ENCODE measurements at regions not wholly inside any gene's neighbourhood (a gene's known extent, or its start where the extent isn't known, plus 50 kb on each side); places are given as distances from the start of the nearest gene placed in this dataset.

GRCh38 chr5:117568126-117568525 lies 993.5 kb upstream of the SEMA6A start:
- TF ChIP-seq POLR2A (IDR thresholded peaks at IDR 0.05; ENCODE audit: low read depth, low read length) = no peak
- TF ChIP-seq POLR2AphosphoS5 (IDR thresholded peaks at IDR 0.05; ENCODE audit: low read depth, low read length) = no peak
- TF ChIP-seq TAF1 (IDR thresholded peaks at IDR 0.05; ENCODE audit: borderline replicate concordance, low read depth, low read length) = no peak

Measured in GM12892 (cell line).